Endodermal cell (in vitro differentiated cells): ENCODE measurements at regions not wholly inside any gene's neighbourhood (a gene's known extent, or its start where the extent isn't known, plus 50 kb on each side); places are given as distances from the start of the nearest gene placed in this dataset.

ENCODE experiments used
- DNase-seq: peaks from one replicate; pipeline ENCODE4 v3.0.0-alpha.2; 2017
- H3K27ac ChIP-seq: 2 replicates; pipeline ENCODE4 v1.5.1; 2013; ENCODE audit warnings: mild to moderate bottlenecking, low read depth, low read length, moderate library complexity
- H3K27me3 ChIP-seq: 2 replicates; pipeline ENCODE4 v1.6.1; 2013; ENCODE audit warnings: mild to moderate bottlenecking, low read length, moderate library complexity; ENCODE audit not compliant: insufficient read depth, control insufficient read depth, poor library complexity, severe bottlenecking
- H3K36me3 ChIP-seq: 2 replicates; pipeline ENCODE4 v1.7.0; 2013; ENCODE audit warnings: mild to moderate bottlenecking, low read length, moderate library complexity; ENCODE audit not compliant: control insufficient read depth, insufficient read depth
- H3K4me1 ChIP-seq: one replicate; pipeline ENCODE4 v1.7.0; 2013; ENCODE audit warnings: low read length; ENCODE audit not compliant: control insufficient read depth, insufficient read depth
- H3K4me3 ChIP-seq: 2 replicates; pipeline ENCODE4 v1.5.1; 2013; ENCODE audit warnings: mild to moderate bottlenecking, low read length, moderate library complexity
- H3K9ac ChIP-seq: 2 replicates; pipeline ENCODE4 v1.6.1; 2013; ENCODE audit warnings: mild to moderate bottlenecking, low read length, moderate library complexity; ENCODE audit not compliant: poor library complexity, severe bottlenecking; ENCODE audit errors: extremely low read depth
- H3K9me3 ChIP-seq: 2 replicates; pipeline ENCODE4 v1.6.1; 2013; ENCODE audit warnings: mild to moderate bottlenecking, low read length, moderate library complexity; ENCODE audit not compliant: control insufficient read depth
- H3K27ac Mint-ChIP-seq: 2 replicates; pipeline ENCODE4 v1.8.0; 2020; ENCODE audit warnings: mixed read lengths
- H3K27me3 Mint-ChIP-seq: 2 replicates; pipeline ENCODE4 v1.8.0; 2021; ENCODE audit warnings: mild to moderate bottlenecking, mixed read lengths; ENCODE audit not compliant: insufficient read depth
- H3K36me3 Mint-ChIP-seq: 2 replicates; pipeline ENCODE4 v1.8.0; 2020; ENCODE audit warnings: low read depth, mixed read lengths
- H3K4me1 Mint-ChIP-seq: 2 replicates; pipeline ENCODE4 v1.8.0; 2020; ENCODE audit warnings: mixed read lengths
- H3K4me3 Mint-ChIP-seq: 2 replicates; pipeline ENCODE4 v1.8.0; 2020; ENCODE audit warnings: mild to moderate bottlenecking, moderate library complexity, mixed read lengths
- H3K9me3 Mint-ChIP-seq: 2 replicates; pipeline ENCODE4 v1.8.0; 2020; ENCODE audit warnings: mild to moderate bottlenecking, mixed read lengths
- CTCF ChIP-seq: fragments of 200-600 bp; sonication (generic); conservative IDR thresholded peaks from 2 replicates; pipeline ENCODE4 v1.5.0; 2021; ENCODE audit warnings: antibody characterized with exemption, mild to moderate bottlenecking
- WGBS, 2 experiments: methylation state at CpG; one replicate each; pipeline versions ENCODE4 v1.1.5 to v1.1.7; 2013; ENCODE audit warnings: missing lambda C conversion rate in 2 of 2, mixed read lengths in 1 of 2; ENCODE audit not compliant: insufficient coverage in 1 of 2, insufficient read length in 1 of 2; 5-methylcytosine and 5-hydroxymethylcytosine counted together

GRCh38 chr20:11110535-11110934, 436.7 kb upstream of the JAG1 start:
- Histone ChIP-seq H3K27ac (no peak overlapping the region), H3K9ac (no peak overlapping the region), H3K4me1 (peaks cover 2% of the 10 kb centered on the region), H3K9me3 (no peaks in the 10 kb centered on the region), H3K4me3 (no peak overlapping the region), H3K36me3 (no peaks in the 10 kb centered on the region), H3K27me3 (no peaks in the 10 kb centered on the region)
- no peaks in the 10 kb centered on the region for H3K27me3 Mint-ChIP-seq
- H3K36me3 Mint-ChIP-seq: no peaks in the 10 kb centered on the region
- TF ChIP-seq CTCF: no peak
- no peaks in the 10 kb centered on the region for H3K9me3 Mint-ChIP-seq
- H3K4me1 Mint-ChIP-seq: peaks cover 23% of the 10 kb centered on the region
- no peak overlapping the region for H3K4me3 Mint-ChIP-seq
- no peak for DNase-seq
- WGBS, 2 experiments: 93 to 100% methylated on average over 2 to 4 of the region's 4 CpGs
- no peak overlapping the region for H3K27ac Mint-ChIP-seq

- no peak overlapping the region for H3K4me3 ChIP-seq
- WGBS, 2 experiments: 100% methylated on average over 2 of the region's 2 CpGs; no CpG with 5 or more reads in 1 of the 2 experiments
- H3K27ac ChIP-seq: no peak overlapping the region
- no peaks in the 10 kb centered on the region for H3K36me3 ChIP-seq
- H3K27me3 ChIP-seq: no peaks in the 10 kb centered on the region
- no peaks in the 10 kb centered on the region for H3K9me3 Mint-ChIP-seq
- DNase-seq: no peak
- H3K27ac Mint-ChIP-seq: no peak overlapping the region
- TF ChIP-seq CTCF: no peak
- H3K4me3 Mint-ChIP-seq: no peak overlapping the region
- peaks cover 23% of the 10 kb centered on the region for H3K4me1 Mint-ChIP-seq
- no peak overlapping the region for H3K9ac ChIP-seq
- H3K4me1 ChIP-seq: no peaks in the 10 kb centered on the region
- no peaks in the 10 kb centered on the region for H3K27me3 Mint-ChIP-seq
- H3K36me3 Mint-ChIP-seq: no peaks in the 10 kb centered on the region
- no peaks in the 10 kb centered on the region for H3K9me3 ChIP-seq
These were observed 437.4 kb upstream of the JAG1 start for GRCh38 chr20:11111191-11111590.

- Histone ChIP-seq H3K27me3 (no peaks in the 10 kb centered on the region), H3K9me3 (no peaks in the 10 kb centered on the region), H3K4me1 (no peaks in the 10 kb centered on the region), H3K27ac (no peak overlapping the region), H3K36me3 (no peaks in the 10 kb centered on the region), H3K4me3 (no peak overlapping the region), H3K9ac (no peak overlapping the region)
- no peak overlapping the region for H3K4me3 Mint-ChIP-seq
- no peak for DNase-seq
- H3K27me3 Mint-ChIP-seq: no peaks in the 10 kb centered on the region
- TF ChIP-seq CTCF: no peak
- H3K4me1 Mint-ChIP-seq: peaks cover 21% of the 10 kb centered on the region
- H3K36me3 Mint-ChIP-seq: no peaks in the 10 kb centered on the region
- H3K27ac Mint-ChIP-seq: no peak overlapping the region
- WGBS, 2 experiments: 80 to 98% methylated on average over 1 to 2 of the region's 2 CpGs
- H3K9me3 Mint-ChIP-seq: no peaks in the 10 kb centered on the region
These were observed 439.0 kb upstream of the JAG1 start for GRCh38 chr20:11112832-11113231.
